Right kidney (tissue), 1 donor: ENCODE measurements at regions not wholly inside any gene's neighbourhood (a gene's known extent, or its start where the extent isn't known, plus 50 kb on each side); places are given as distances from the start of the nearest gene placed in this dataset.

ENCODE experiments used
- DNase-seq: peaks from one replicate; pipeline ENCODE4 v3.0.0-alpha.2; 2016

DNA sequence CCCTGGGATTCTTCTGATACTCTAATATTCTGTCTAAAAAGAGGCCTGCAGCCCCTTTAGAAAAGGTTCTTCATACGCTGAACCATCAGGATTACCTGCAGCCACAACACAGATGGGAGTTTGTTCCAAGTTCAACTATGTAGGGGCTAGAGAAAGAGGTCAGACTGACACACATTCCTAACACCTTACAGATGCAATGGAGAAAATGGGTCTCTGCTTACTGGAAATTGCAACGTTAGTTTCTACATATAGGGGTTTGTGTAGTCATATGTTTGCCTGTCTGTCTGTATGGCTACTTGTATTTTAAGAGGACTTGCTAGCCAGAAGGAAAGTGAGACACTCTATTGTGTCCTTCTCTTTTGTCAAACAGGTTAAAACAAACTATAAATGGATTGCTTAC, 618.5 kb downstream of the INHBA start:
- no peak for DNase-seq

DNA sequence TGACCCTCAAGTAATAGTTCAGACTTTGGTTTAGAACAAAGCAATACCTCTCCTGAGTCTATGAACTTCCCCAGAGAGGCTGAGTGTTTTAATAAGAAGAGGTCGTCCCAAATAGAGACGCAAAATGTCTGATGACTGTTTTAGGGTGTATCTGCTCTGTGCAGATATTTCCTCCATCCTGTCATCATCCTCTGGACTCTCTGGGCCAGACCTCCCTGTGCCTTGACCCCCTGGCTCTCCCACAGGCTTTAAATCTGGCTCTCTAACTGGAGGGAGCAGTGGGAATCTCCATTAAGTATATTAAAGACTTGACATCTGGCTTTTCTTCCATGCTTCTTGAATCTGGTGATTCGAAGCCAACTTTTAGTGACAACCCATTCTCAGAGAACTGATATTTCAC, 633.3 kb downstream of the INHBA start:
- DNase-seq: no peak

DNA sequence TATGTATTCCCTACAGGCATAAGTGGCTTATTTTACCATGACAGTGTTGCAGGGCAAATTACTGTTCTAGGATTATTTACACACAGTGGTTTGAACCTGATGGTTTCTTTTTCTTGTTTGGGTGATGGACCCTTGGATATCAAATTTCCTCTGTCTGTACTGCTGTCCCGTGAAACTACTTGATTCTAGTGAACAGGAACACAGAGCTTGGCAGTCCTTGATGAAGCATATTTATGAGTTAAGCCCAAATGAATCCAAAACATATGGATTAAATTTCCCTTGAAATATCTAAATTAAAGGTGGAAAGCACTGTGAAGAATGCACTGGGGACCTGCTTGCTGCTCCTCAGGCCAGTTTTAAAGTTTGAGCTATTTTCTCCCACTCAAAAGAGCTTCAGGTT, 635.3 kb downstream of the INHBA start:
- DNase-seq: no peak

DNA sequence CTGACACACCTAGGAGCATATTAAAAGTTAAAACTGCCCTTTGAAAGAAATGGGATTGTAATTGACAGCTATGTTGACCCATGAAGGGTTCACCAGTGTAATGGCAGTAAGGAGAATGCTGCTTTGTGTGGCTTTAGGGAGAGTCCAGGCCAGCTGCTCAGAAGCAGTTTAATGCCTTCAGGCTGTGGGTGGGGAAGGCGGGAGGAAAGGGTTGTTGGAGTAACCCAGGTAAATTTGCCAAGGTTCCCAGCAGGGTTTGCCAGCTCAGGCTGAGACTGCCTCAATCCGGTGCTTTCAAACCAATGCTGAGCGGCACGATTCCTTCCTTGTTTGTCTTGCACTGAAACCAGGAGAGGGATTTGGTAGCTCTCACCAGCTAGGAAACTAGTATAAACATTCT, 637.2 kb downstream of the INHBA start:
- DNase-seq: no peak

DNA sequence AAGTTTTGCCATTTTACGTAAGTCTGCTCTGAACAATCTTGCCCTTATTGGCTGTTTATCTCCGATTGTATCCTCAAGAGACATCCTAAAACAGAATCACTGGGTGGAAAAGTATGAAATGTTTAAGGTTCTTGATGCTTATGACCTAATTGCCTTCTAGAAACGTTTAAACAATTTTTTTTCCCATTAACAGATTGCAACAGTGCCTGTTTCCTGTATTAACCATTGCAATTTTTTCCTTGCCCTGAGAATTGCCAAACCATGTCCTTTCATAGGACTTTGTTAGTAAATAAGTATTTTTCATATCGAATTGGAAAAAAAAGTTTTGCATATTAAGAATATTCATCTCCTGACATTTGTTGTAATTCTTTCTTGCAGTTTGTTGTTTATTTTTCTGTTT, 639.8 kb downstream of the INHBA start:
- no peak for DNase-seq

DNA sequence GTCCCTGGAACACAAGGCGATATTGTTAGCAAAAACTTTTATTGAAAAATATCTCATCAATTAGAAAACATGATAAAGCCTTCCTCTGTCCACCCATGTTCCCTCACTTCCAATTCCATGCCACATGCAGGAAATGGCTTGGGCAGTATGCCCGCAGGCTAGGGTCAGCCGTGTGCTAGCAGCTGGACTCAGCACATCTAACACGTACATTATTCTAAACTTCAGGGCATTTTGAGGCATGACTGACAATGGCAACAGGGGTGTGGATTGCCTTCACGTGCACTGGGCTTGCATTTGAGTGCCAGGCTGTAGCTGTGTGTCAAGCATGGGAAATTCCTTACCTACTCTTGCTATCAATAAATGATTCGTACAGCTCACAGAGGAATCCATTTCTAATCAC, 642.1 kb downstream of the INHBA start:
- DNase-seq: no peak

DNA sequence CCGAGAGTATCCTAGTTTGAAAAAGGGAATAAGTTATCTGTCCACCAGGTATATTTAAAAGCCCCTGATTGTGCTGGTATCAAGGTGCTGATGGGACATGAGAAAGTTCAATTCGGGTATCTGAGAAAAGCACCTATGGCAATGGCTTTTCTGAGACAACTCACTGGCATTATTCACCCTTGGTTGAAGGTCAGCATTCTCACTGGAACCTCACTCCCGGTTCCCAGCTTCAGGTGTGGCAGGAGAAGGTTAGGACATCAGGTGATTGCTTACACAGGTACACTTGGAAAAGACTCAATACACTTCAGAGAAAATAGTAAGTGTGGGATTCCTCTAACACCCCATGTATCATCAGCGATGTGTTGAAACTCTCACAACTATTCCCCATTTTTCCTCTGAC, 643.1 kb downstream of the INHBA start:
- no peak for DNase-seq

DNA sequence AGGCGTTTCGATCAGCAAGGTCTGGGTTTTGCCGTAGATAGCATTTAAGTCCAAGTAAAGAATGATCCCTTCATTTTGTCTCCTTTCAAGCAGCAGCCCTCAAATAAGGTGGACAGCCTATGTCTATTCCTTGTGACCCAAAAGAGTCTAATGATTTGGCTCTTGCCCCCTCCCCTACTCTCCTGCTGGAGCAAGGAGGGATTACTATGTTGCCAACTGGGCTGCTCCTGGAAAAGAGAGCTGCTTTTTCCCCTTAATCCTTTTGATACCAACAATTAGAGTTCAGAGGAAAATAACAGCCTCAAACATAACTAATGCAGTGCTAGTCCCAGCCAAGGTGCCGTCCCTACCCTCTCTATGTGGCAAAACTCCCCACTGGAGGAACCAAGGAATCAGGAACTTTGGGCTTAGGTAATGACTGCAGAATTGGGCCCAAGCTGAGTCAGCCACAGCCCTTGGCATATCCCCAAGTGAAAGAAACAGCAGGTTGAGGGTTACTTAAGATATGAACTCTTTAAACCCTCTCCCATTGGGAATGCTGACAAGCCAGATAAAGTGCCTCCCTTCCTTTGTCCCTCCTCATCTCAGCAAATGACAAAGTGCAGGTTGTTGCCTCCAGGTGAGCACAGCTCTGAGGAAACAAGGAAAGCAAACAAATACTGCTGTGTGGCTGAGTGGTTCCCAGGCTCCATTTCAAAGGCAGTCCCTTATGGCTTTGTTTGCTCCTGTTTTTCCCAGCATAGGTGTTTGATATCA, 643.7 kb downstream of the INHBA start:
- DNase-seq: no peak

DNA sequence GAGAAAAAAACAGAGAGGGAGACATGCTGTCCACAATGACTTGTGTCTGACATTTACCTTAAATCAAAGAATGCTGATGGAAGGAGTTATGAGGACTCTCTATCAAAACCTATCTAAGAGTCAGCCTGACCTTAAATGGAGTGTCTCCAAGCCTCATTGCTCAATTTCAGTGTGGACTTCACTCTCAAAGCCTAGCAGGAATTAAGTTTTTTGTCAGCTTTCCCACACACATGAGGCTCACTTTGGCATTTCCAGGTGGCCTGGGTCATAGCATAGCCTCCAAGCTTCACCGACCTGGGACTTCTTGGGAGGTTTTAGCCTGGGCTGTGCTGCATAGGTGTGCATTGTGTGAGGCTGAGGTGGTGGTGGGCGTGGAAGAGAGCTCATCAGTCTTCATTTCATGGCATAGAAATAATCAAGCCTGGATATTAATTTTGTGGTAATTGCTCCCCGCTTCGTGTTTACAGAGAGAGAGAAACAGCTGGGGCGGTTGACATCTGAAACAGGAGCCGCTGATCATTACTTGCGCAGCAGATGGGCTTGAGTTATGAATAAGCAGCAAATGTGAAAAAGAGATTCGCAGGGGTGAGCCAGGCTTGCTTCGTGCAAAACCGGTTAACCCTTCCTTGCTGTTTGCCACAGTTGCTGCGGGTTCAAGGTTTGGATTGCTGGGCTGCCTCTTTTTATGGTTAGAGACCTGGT, 647.8 kb downstream of the INHBA start:
- DNase-seq: no peak

DNA sequence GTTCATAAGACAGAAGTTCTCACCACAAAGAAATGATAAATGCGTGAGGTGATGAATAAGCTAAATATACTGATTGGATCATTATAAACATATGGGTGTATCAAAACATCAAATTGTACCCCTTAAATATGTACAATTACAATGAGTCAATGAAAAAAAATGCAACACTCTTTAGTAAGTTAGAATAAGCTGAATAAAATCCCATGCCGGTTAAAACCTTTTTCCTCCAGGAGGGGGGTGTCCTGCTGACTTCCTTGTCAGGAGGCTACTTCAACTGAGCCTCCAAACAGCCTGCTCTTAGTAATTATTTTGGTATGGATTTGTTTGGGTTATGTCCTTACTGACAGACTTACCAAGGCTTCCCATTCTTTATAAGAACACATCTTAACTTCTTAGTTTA, 649.1 kb downstream of the INHBA start:
- DNase-seq: no peak

DNA sequence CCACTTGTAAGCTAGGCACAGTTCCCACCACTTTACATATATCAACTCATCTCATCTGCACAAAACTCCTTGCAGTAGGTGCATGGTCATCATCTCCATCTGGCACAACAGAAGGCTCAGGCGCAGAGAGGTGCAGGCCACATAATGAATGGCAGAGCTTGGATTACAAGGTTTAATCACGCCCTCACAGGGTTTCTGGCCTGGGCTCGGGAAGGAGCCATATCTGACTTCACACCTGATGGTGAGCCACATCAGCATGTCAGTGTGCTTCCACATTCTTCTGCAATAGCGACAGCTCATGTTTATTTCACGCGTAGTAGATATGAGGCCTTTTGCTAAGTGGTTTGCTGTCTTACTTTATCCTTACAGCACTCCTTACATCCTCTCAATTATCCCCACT, 650.2 kb downstream of the INHBA start:
- no peak for DNase-seq

DNA sequence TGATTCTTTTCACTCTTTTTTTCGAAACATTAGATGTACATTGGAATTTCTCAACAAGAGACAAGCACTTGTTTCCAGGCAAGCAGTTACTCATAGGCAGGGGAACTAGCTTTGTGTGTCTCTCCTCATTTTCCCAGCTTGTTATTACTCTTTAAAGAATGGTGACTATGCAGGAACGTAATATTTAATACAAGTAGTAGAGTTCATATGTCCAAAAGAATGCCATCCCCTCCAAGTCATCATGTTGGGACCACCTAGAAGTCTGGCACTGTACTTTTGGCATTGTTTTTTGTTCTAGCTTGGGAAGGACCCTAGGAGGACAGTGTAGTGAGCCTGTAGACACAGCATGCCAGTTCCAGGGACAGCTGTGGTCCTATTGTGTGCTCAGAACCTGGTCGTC, 650.7 kb downstream of the INHBA start:
- DNase-seq: no peak

DNA sequence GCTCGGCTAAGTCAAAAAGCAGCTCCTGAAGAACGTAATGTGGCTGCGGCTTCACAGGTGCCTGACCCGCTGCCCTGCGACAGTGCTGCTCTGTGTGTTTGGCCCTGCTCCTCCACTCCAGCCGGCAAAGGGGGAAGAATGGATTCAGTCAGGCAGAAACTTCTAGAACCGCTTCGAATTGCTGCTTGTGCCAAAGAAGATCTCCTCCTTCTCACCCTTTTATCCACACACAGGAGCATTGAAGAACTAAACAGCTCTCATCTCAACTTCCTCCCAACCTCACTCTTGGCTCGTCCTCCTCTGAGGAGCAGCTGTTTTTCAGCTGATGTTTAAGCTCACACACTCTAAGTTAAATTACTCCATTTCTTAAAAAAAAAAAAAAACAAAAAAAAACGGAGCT, 651.4 kb downstream of the INHBA start:
- DNase-seq: no peak

DNA sequence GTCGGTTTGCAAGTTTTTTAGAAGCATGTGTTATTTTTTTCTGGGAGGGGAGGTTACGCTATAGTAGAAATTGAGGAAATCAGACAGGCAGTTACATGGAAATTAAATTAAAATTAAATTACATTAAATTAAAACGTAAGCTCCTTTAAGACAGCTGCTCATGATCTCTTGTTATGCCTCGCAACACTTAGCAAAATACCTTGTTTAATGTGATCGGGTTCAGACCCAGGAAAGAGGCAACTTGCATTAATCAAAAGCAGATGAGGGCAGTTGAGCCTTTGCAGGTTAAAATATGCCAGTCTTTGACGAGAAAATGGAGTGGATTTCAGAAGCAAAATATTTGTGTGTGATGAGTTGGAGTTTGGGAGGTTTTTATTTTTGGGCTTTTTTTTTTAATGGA, 651.8 kb downstream of the INHBA start:
- DNase-seq: no peak

DNA sequence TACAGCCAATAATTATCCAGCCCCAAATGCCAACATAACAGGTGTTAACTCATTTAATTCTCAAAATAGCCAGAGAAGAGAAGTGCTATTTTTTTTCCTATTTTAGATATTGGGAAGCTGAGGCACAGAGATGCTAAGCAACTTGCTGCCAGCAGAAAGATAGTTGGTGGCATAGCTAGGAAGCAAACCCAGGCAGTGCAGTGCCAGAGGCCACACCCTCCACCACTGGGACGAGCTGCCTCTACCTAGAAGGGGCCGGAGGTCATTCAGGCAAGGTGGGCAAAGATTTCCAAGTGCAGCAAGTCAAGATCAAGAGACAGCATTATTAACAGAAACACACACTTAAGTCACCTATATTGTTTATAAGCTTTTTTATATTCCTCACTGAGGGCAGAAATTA, 654.1 kb downstream of the INHBA start:
- DNase-seq: no peak

DNA sequence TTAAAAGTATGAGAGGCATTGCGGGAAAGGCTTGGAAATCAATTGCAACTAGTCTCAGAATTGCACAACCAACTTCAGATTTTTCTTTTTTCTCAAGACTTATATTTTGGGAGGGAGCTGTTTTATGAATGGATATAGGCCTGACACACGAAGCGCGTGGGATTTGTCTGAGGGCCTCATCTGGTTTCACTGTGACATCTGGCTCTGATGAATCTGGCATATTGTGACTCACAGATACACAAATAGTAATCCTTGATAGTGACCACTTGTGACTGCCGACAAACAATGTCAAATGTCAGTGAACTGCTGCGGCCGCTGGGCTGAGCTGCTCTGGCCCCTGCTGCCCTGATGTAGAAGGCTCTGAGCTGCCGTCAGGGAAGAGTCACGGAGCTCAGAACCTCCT, 655.1 kb downstream of the INHBA start:
- no peak for DNase-seq

DNA sequence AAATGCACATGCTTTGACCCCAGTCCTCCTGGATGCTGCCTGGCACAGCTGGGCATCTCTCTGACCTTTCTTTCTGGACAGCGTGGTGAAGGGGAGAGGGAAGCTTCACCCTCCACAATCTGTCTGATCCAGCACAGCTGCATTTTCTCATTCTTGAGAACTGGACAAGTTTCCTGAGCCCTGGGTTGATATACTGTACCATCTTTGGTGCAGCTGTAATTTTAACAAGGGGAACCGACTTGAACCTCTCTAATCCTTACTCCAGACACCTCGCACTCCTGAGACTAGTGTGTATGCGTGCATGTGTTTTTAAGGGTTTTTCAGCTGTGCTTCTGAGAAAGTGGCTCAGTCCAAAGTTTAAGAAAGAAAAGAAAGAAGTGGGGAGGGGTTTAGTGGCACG, 655.7 kb downstream of the INHBA start:
- DNase-seq: no peak

DNA sequence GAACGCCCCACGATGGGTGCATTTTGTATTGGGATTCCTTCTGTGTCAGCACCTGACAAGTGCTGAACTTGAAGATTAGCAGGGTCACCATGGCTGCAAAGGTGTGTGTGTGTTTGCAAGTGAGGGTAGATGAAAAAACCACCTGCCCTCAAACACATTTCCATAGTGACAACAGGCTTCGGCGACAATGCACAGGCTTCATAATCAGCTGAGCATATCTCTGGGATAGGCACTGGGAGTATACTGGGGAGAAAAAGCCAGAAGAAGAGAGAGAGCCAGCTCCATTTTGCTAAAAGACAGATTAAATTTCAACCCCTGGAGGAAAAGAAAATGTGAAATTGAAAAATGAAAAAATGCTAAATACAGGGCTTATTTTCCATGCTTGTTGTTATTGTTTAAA, 656.1 kb downstream of the INHBA start:
- DNase-seq: no peak

DNA sequence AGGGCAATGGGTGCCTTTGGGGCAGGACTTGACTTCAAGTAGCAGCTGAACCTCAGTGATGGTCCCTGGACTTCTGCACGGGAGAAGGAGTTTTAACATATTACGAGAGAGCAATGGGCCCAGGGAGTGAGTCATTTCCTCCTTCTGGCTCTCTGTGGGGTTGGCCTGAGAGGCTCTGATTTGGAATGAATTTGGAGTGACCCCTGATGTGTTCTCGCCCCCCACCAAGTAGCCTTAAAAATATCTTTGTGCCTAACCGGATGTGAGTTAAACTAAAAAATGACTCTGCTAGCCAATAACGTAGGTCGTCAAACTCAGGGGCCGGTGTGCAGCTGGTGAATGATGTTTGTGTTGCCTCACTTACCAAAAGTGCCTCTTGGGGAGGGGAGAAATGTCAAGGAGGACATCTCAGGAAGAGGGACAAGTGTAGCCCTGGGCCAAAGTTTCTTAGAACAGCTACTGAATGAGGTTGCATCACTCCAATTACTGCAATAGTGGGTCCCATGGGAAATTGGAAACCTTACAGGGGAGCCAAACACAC, 656.6 kb downstream of the INHBA start:
- DNase-seq: no peak

DNA sequence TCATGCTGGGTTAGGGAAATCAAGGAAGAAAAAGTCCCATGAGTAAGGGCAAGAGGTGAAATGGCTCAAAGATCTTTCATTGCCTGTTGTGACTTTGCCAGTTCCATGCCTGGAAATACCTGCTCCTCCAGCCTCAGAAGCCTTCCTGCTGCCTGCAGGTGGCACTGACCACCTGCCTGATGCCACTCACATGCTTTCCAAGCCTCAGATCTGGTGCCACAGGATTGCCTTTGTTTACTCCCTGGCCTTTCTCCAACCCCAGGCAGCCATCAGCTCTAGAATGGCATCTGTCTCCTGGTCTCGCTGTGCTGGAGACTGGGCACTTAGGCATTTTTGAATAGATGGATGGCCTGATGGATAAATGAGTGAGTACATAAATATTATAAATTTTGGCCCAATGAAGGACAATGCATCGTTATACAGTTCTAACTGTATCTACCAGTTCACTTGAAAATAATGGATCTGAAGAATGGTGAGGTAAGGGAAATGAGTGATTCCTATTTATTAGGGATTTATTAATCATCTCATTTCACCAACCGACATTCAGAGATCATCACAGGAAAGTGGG, 657.2 kb downstream of the INHBA start:
- DNase-seq: no peak

DNA sequence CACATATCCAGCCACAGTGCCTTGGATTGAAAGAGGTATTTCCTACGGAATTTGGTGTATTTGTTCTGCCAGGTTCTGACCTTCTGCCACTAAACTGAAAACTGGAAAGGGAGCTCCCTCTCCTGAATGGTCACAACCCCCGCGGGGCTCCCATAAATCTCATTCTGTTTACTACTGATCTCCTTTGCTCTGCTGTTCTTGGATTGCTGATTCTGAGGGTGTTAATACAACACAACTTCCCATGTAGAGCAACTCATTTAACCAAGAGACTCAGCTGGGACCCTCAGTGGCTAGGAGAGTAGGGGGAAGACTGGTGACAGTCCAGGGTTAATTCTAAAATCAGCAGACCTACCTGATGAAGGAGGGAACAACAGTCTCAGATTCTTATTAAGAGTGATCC, 662.9 kb downstream of the INHBA start:
- no peak for DNase-seq

DNA sequence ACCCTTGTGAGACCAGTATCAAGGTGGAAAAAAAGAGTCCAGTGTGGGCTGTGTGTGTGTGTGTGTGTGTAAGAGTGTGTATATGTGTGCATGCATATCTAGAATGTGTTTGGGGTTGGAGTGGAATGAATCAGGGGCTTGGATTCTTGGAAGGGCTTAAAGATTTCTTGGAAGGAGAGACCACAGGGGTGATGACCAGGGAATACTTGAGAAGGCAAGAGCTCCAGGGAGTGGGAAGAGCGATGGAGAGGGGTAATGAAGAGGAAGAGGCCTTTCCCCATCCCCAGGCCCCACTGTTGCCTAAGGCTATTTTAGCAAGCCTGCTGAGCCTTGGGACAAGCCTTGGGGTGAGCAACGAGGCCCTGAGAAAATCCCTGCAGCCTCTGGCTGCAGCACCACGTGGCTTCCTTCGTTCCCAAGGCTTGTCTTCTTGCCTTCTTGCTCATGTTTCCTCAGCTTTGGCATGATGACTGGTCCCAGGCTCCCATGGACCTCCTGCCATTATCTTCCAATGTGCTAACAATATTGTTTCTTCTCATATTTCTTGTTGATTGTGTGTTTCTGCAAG, 663.4 kb downstream of the INHBA start:
- DNase-seq: no peak

DNA sequence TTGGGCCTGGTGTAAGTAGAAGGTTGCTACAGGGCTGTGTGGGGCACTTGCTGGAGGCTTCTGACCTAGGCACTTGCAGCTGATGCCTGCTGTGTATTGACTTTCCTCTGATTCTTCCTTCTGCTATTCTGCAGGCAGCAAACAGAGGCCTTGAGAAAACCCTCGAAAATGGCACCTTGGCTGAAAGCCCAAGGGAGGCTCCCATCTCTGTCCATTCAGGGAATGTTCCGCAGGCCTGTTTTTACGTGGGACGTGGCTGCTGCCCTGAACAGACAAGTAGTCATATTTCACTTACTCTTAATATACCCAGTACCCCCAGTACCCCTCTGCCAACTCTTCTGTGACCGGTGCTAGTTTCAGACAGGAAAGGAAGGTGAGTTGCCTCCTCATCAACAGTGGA, 664.7 kb downstream of the INHBA start:
- DNase-seq: no peak
